GM19324 (cell line): ENCODE measurements at regions not wholly inside any gene's neighbourhood (a gene's known extent, or its start where the extent isn't known, plus 50 kb on each side); places are given as distances from the start of the nearest gene placed in this dataset.
"Not testable (repeated sequence)": the region's sequence is repeated elsewhere in the genome, so short reads cannot be mapped to it uniquely, and the experiment has no call there.

Experiments
- ATAC-seq: cut with Tn5 transposase; IDR thresholded peaks from one replicate; pipeline ENCODE4 v1.9.1; 2021; ENCODE audit warnings: mild to moderate bottlenecking, moderate library complexity; ENCODE audit not compliant: unreplicated experiment, low FRiP score

- ATAC-seq, result no peak
These were observed 231.4 kb upstream of the POU1F1 start for GRCh38 chr3:87507753-87508152.

GRCh38 chr3:87503900-87504498 lies 227.6 kb upstream of the POU1F1 start:
- ATAC-seq, result no peak

GRCh38 chr3:87501076-87501475 lies 224.7 kb upstream of the POU1F1 start:
- no peak for ATAC-seq

GRCh38 chr3:87498358-87499080 lies 222.1 kb upstream of the POU1F1 start:
- ATAC-seq, result no peak

GRCh38 chr3:87495938-87496337 lies 219.6 kb upstream of the POU1F1 start:
- no peak for ATAC-seq

- no peak for ATAC-seq
These were observed 217.9 kb upstream of the POU1F1 start for GRCh38 chr3:87494264-87494663.

GRCh38 chr3:87491843-87492242 lies 215.5 kb upstream of the POU1F1 start:
- no peak for ATAC-seq

GRCh38 chr3:87489892-87490291 lies 213.5 kb upstream of the POU1F1 start:
- no peak for ATAC-seq

- ATAC-seq, result no peak
These were observed 212.4 kb upstream of the POU1F1 start for GRCh38 chr3:87488765-87489164.

- not testable (repeated sequence) for ATAC-seq
These were observed 210.3 kb upstream of the POU1F1 start for GRCh38 chr3:87486635-87487034.

GRCh38 chr3:87486115-87486514 lies 209.7 kb upstream of the POU1F1 start:
- no peak for ATAC-seq

- no peak for ATAC-seq
These were observed 202.3 kb upstream of the POU1F1 start for GRCh38 chr3:87478716-87479115.

- no peak for ATAC-seq
These were observed 197.6 kb upstream of the POU1F1 start for GRCh38 chr3:87473944-87474343.

- ATAC-seq, result no peak
These were observed 192.6 kb upstream of the POU1F1 start for GRCh38 chr3:87468938-87469337.

GRCh38 chr3:87468235-87468634 lies 191.9 kb upstream of the POU1F1 start:
- ATAC-seq, result no peak

GRCh38 chr3:87462228-87462627 lies 185.8 kb upstream of the POU1F1 start:
- no peak for ATAC-seq

GRCh38 chr3:87461443-87461842 lies 185.1 kb upstream of the POU1F1 start:
- no peak for ATAC-seq

GRCh38 chr3:87461036-87461435 lies 184.7 kb upstream of the POU1F1 start:
- ATAC-seq, result no peak

- ATAC-seq, result no peak
These were observed 172.2 kb upstream of the POU1F1 start for GRCh38 chr3:87448558-87448957.

- ATAC-seq, result no peak
These were observed 170.5 kb upstream of the POU1F1 start for GRCh38 chr3:87446849-87447387.

- ATAC-seq, result no peak
These were observed 166.1 kb upstream of the POU1F1 start for GRCh38 chr3:87442470-87442869.

GRCh38 chr3:87437765-87438164 lies 161.4 kb upstream of the POU1F1 start:
- no peak for ATAC-seq
